ENCODE measurements at regions not wholly inside any gene's neighbourhood (a gene's known extent, or its start where the extent isn't known, plus 50 kb on each side); places are given as distances from the start of the nearest gene placed in this dataset.

- Histone ChIP-seq H3K27ac (ENCODE audit: low read depth, low read length) (no peak overlapping the region), H3K79me2 (ENCODE audit: insufficient read depth, low read length) (no peaks in the 10 kb centered on the region), H3K9me2 (replicated peaks; ENCODE audit: insufficient read depth, low read length) (no peaks in the 10 kb centered on the region), H2AFZ (ENCODE audit: low read depth, low read length, severe bottlenecking) (no peak overlapping the region), H3K36me3 (ENCODE audit: low read length) (no peaks in the 10 kb centered on the region), H3F3A (ENCODE audit: insufficient read depth) (no peaks in the 10 kb centered on the region), H4K20me1 (ENCODE audit: low read depth, low read length) (no peaks in the 10 kb centered on the region), H3K27me3 (ENCODE audit: low read length) (no peaks in the 10 kb centered on the region), H3K4me2 (ENCODE audit: low read depth, low read length, poor library complexity, severe bottlenecking) (no peak overlapping the region), H3K9ac (ENCODE audit: low read length) (no peak overlapping the region), H3K9me3 (ENCODE audit: insufficient read depth, low read length) (no peaks in the 10 kb centered on the region), H3K4me3 (ENCODE audit: insufficient read depth, low read length, poor library complexity, severe bottlenecking) (no peak overlapping the region)
- TF ChIP-seq CTCF (IDR thresholded peaks at IDR 0.05; ENCODE audit: insufficient read depth, low read length, poor library complexity, severe bottlenecking), result no peak
- TF ChIP-seq EZH2phosphoT487 (conservative IDR thresholded peaks at IDR 0.05; ENCODE audit: low read length), result no peak
Measured at GRCh38 chr5:168128111-168128510, 163.3 kb upstream of the WWC1 start.

- Histone ChIP-seq H2AFZ (ENCODE audit: low read depth, low read length, severe bottlenecking) (no peak overlapping the region), H3K4me2 (ENCODE audit: low read depth, low read length, poor library complexity, severe bottlenecking) (no peak overlapping the region), H3F3A (ENCODE audit: insufficient read depth) (no peaks in the 10 kb centered on the region), H3K36me3 (ENCODE audit: low read length) (no peaks in the 10 kb centered on the region), H3K4me3 (ENCODE audit: insufficient read depth, low read length, poor library complexity, severe bottlenecking) (no peak overlapping the region), H3K9ac (ENCODE audit: low read length) (no peak overlapping the region), H3K9me3 (ENCODE audit: insufficient read depth, low read length) (no peaks in the 10 kb centered on the region), H3K27me3 (ENCODE audit: low read length) (no peaks in the 10 kb centered on the region), H3K79me2 (ENCODE audit: insufficient read depth, low read length) (no peaks in the 10 kb centered on the region), H4K20me1 (ENCODE audit: low read depth, low read length) (no peaks in the 10 kb centered on the region), H3K27ac (ENCODE audit: low read depth, low read length) (no peak overlapping the region), H3K9me2 (replicated peaks; ENCODE audit: insufficient read depth, low read length) (no peaks in the 10 kb centered on the region)
- no peak for TF ChIP-seq CTCF (IDR thresholded peaks at IDR 0.05; ENCODE audit: insufficient read depth, low read length, poor library complexity, severe bottlenecking)
- no peak for TF ChIP-seq EZH2phosphoT487 (conservative IDR thresholded peaks at IDR 0.05; ENCODE audit: low read length)
Measured at GRCh38 chr5:168128557-168128956, 162.9 kb upstream of the WWC1 start.

- Histone ChIP-seq H3K79me2 (ENCODE audit: insufficient read depth, low read length) (no peaks in the 10 kb centered on the region), H3K9ac (ENCODE audit: low read length) (no peak overlapping the region), H3K27ac (ENCODE audit: low read depth, low read length) (no peak overlapping the region), H3K4me2 (ENCODE audit: low read depth, low read length, poor library complexity, severe bottlenecking) (no peak overlapping the region), H3K27me3 (ENCODE audit: low read length) (no peaks in the 10 kb centered on the region), H4K20me1 (ENCODE audit: low read depth, low read length) (no peaks in the 10 kb centered on the region), H3K9me2 (replicated peaks; ENCODE audit: insufficient read depth, low read length) (no peaks in the 10 kb centered on the region), H3K4me3 (ENCODE audit: insufficient read depth, low read length, poor library complexity, severe bottlenecking) (no peak overlapping the region), H3F3A (ENCODE audit: insufficient read depth) (no peaks in the 10 kb centered on the region), H3K36me3 (ENCODE audit: low read length) (no peaks in the 10 kb centered on the region), H3K9me3 (ENCODE audit: insufficient read depth, low read length) (no peaks in the 10 kb centered on the region), H2AFZ (ENCODE audit: low read depth, low read length, severe bottlenecking) (no peak overlapping the region)
- TF ChIP-seq CTCF (IDR thresholded peaks at IDR 0.05; ENCODE audit: insufficient read depth, low read length, poor library complexity, severe bottlenecking), result no peak
- no peak for TF ChIP-seq EZH2phosphoT487 (conservative IDR thresholded peaks at IDR 0.05; ENCODE audit: low read length)
Measured at GRCh38 chr5:168131519-168131918, 159.9 kb upstream of the WWC1 start.

GRCh38 chr5:168132241-168132641 lies 159.2 kb upstream of the WWC1 start:
- Histone ChIP-seq H3K4me3 (ENCODE audit: insufficient read depth, low read length, poor library complexity, severe bottlenecking) (no peak overlapping the region), H3K4me2 (ENCODE audit: low read depth, low read length, poor library complexity, severe bottlenecking) (no peak overlapping the region), H3K27me3 (ENCODE audit: low read length) (no peaks in the 10 kb centered on the region), H4K20me1 (ENCODE audit: low read depth, low read length) (no peaks in the 10 kb centered on the region), H3K9ac (ENCODE audit: low read length) (no peak overlapping the region), H3F3A (ENCODE audit: insufficient read depth) (no peaks in the 10 kb centered on the region), H3K79me2 (ENCODE audit: insufficient read depth, low read length) (no peaks in the 10 kb centered on the region), H3K9me3 (ENCODE audit: insufficient read depth, low read length) (no peaks in the 10 kb centered on the region), H3K9me2 (replicated peaks; ENCODE audit: insufficient read depth, low read length) (no peaks in the 10 kb centered on the region), H3K36me3 (ENCODE audit: low read length) (no peaks in the 10 kb centered on the region), H2AFZ (ENCODE audit: low read depth, low read length, severe bottlenecking) (no peak overlapping the region), H3K27ac (ENCODE audit: low read depth, low read length) (no peak overlapping the region)
- TF ChIP-seq EZH2phosphoT487 (conservative IDR thresholded peaks at IDR 0.05; ENCODE audit: low read length) (no peak), CTCF (IDR thresholded peaks at IDR 0.05; ENCODE audit: insufficient read depth, low read length, poor library complexity, severe bottlenecking) (no peak)

All from SU-DHL-6 (cell line).